ENCODE measurements at regions not wholly inside any gene's neighbourhood (a gene's known extent, or its start where the extent isn't known, plus 50 kb on each side); places are given as distances from the start of the nearest gene placed in this dataset.

DNA sequence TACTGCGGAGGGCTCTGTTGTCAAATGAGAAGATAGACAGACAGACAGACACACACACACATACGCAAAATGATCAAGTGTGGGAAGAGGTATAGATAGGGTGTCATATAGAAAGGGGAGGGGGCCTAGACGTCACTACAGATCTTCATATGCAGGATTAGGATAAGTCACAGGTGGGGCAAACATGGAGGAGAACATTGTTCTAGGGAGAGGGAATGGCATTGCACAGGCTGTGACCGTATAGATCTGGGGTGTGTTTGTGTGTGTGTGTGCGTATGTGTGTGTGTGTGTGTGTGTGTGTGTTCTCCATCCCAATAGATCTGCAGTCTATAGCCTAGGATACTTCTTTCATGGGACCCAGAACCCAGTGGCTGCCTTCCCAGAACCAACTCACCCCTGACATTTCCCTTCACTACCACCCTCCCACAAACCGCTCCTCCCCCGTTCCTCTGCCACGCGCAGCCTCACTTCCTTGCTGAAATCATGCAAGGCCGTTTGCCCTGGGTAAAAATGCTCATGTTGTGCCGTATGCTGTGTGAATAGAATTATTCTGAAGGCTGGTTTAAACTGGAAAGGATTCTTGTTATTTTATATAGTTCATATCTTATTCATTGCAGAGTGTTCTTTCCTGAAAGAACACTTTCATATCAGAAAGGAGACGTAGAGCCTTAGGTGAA, 50.5 kb upstream of the CCL1 start:
- no peak for DNase-seq

DNA sequence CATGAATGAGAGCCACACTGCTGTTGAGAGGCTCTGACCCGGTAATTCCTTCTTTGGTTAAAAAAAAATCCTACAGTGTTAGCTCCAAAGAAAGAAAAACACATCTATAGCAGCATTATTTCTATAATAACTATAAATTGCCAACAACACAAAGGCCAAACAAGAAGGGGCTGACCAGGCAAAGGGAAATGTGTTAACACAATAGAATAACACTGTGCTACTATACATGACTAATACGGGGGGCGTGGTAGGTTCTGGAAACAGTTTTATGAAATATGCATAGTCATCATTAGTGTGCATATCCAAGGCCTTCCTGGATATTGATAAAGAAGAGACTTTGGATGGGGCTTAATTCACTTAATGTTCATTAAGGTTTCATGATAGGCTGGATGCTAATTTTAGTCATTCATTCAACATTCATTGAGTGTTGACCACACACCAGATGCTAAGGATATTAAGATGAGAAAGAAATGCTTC, 50.0 kb upstream of the CCL1 start:
- DNase-seq, result no peak

Data from NCI-H2107 (cell line).